ENCODE measurements at regions not wholly inside any gene's neighbourhood (a gene's known extent, or its start where the extent isn't known, plus 50 kb on each side); places are given as distances from the start of the nearest gene placed in this dataset.
"Not testable (repeated sequence)": the region's sequence is repeated elsewhere in the genome, so short reads cannot be mapped to it uniquely, and the experiment has no call there.

GRCh38 chr9:89690334-89690912, 85.6 kb downstream of the GADD45G start:
- peaks cover 12% of the 10 kb centered on the region for H3K4me1 ChIP-seq (ENCODE audit: insufficient read depth, poor library complexity, severe bottlenecking)
- H3K4me3 ChIP-seq (ENCODE audit: severe bottlenecking) = no peak overlapping the region
- no peak overlapping the region for H3K27ac ChIP-seq (ENCODE audit: poor library complexity, severe bottlenecking)
- no peak for DNase-seq (ENCODE audit: low spot score)
- H3K36me3 ChIP-seq (ENCODE audit: low read depth) = no peaks in the 10 kb centered on the region
- ATAC-seq (ENCODE audit: low read depth) = no peak
- no peaks in the 10 kb centered on the region for H3K9me3 ChIP-seq (ENCODE audit: severe bottlenecking)
- no peaks in the 10 kb centered on the region for H3K27me3 ChIP-seq (ENCODE audit: insufficient read depth, poor library complexity, severe bottlenecking)
- TF ChIP-seq CTCF (IDR thresholded peaks at IDR 0.05; ENCODE audit: poor library complexity, severe bottlenecking) = no peak

DNA sequence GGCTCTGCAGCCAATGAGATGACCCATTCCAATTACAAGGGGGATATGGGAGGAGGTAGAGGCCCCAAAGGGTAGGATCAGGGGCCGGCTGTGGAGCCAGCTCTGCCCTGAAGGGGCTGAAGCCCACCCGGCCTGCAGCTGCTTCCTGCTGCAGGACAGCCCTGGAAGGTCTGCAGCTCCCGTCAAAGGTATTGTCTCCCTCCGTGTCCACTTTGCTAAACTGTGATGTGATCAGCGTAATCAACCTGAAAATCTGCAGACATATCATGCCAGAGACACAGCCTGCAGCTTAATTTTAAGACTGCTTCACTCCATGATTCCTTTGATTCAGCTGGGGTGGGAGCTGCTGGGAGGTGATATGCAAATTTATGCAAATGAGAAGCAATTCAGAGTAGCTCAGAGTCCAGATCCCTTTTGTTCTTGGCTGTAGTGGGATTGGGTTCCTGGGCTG, 90.7 kb downstream of the GADD45G start:
- Histone ChIP-seq H3K4me1 (ENCODE audit: insufficient read depth, poor library complexity, severe bottlenecking) (no peaks in the 10 kb centered on the region), H3K27me3 (ENCODE audit: insufficient read depth, poor library complexity, severe bottlenecking) (no peaks in the 10 kb centered on the region), H3K4me3 (ENCODE audit: severe bottlenecking) (no peak overlapping the region), H3K9me3 (ENCODE audit: severe bottlenecking) (no peaks in the 10 kb centered on the region), H3K36me3 (ENCODE audit: low read depth) (no peaks in the 10 kb centered on the region), H3K27ac (ENCODE audit: poor library complexity, severe bottlenecking) (no peak overlapping the region)
- DNase-seq (ENCODE audit: low spot score) (no peak), ATAC-seq (ENCODE audit: low read depth) (no peak)
- no peak for TF ChIP-seq CTCF (IDR thresholded peaks at IDR 0.05; ENCODE audit: poor library complexity, severe bottlenecking)

DNA sequence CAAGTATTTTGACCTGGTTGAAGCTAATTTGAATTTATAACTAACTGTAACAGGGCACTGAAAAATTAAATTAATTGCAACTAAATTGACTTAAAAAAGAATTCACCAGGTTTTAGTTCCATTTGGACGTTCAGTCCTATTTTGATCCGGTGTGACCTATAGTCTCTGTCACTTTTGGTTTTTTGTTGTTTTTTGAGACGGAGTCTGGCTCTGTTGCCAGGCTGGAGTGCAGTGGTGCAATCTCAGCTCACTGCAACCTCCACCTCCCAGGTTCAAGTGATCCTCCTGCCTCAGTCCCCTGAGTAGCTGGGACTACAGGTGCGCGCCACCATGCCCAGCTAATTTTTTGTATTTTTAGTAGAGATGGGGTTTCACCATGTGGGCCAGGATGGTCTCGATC, 91.2 kb downstream of the GADD45G start:
- not testable (repeated sequence) for H3K9me3 ChIP-seq (ENCODE audit: severe bottlenecking); ATAC-seq (ENCODE audit: low read depth); H3K36me3 ChIP-seq (ENCODE audit: low read depth); DNase-seq (ENCODE audit: low spot score); H3K27ac ChIP-seq (ENCODE audit: poor library complexity, severe bottlenecking); H3K27me3 ChIP-seq (ENCODE audit: insufficient read depth, poor library complexity, severe bottlenecking); H3K4me3 ChIP-seq (ENCODE audit: severe bottlenecking); H3K4me1 ChIP-seq (ENCODE audit: insufficient read depth, poor library complexity, severe bottlenecking)

GRCh38 chr9:89696780-89697179, 92.0 kb downstream of the GADD45G start:
- Histone ChIP-seq H3K36me3 (ENCODE audit: low read depth) (no peaks in the 10 kb centered on the region), H3K9me3 (ENCODE audit: severe bottlenecking) (no peaks in the 10 kb centered on the region), H3K27ac (ENCODE audit: poor library complexity, severe bottlenecking) (no peak overlapping the region), H3K4me1 (ENCODE audit: insufficient read depth, poor library complexity, severe bottlenecking) (no peaks in the 10 kb centered on the region), H3K4me3 (ENCODE audit: severe bottlenecking) (no peak overlapping the region), H3K27me3 (ENCODE audit: insufficient read depth, poor library complexity, severe bottlenecking) (no peaks in the 10 kb centered on the region)
- DNase-seq (ENCODE audit: low spot score) = no peak
- 0 out of 3 replicates have a peak, but pooled peaks have one; percentile 14 for ATAC-seq (ENCODE audit: low read depth)
- TF ChIP-seq CTCF (IDR thresholded peaks at IDR 0.05; ENCODE audit: poor library complexity, severe bottlenecking) = no peak

GRCh38 chr9:89697553-89697952, 92.7 kb downstream of the GADD45G start:
- no peaks in the 10 kb centered on the region for H3K27me3 ChIP-seq (ENCODE audit: insufficient read depth, poor library complexity, severe bottlenecking)

More at GRCh38 chr9:89697553-89697952, 92.7 kb downstream of the GADD45G start:
- Histone ChIP-seq H3K4me3 (ENCODE audit: severe bottlenecking) (no peak overlapping the region), H3K9me3 (ENCODE audit: severe bottlenecking) (no peaks in the 10 kb centered on the region), H3K4me1 (ENCODE audit: insufficient read depth, poor library complexity, severe bottlenecking) (no peaks in the 10 kb centered on the region), H3K36me3 (ENCODE audit: low read depth) (no peaks in the 10 kb centered on the region), H3K27ac (ENCODE audit: poor library complexity, severe bottlenecking) (no peak overlapping the region)
- no peak for DNase-seq (ENCODE audit: low spot score)
- no peak for ATAC-seq (ENCODE audit: low read depth)
- no peak for TF ChIP-seq CTCF (IDR thresholded peaks at IDR 0.05; ENCODE audit: poor library complexity, severe bottlenecking)
